ENCODE measurements at regions not wholly inside any gene's neighbourhood (a gene's known extent, or its start where the extent isn't known, plus 50 kb on each side); places are given as distances from the start of the nearest gene placed in this dataset.
"Not testable (repeated sequence)": the region's sequence is repeated elsewhere in the genome, so short reads cannot be mapped to it uniquely, and the experiment has no call there.

DNA sequence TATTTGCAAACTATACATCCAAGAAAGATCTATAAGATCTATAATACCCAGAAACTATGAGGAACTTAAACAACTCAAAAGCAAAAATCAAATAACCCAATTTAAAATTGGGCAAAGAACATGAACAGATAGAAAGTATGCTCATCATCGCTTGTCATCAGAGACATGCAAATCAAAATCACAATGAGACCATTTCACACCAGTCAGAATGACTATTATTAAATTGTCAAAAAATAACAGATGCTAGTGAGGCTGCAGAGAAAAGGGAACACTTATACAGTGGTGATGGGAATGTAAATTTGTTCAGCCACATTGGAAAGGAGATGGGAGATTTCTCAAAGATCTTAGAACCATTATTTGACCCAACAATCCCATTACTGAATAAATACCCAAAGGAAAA is 1451.7 kb upstream of the ADGRL3 start:
- no peak for DNase-seq

DNA sequence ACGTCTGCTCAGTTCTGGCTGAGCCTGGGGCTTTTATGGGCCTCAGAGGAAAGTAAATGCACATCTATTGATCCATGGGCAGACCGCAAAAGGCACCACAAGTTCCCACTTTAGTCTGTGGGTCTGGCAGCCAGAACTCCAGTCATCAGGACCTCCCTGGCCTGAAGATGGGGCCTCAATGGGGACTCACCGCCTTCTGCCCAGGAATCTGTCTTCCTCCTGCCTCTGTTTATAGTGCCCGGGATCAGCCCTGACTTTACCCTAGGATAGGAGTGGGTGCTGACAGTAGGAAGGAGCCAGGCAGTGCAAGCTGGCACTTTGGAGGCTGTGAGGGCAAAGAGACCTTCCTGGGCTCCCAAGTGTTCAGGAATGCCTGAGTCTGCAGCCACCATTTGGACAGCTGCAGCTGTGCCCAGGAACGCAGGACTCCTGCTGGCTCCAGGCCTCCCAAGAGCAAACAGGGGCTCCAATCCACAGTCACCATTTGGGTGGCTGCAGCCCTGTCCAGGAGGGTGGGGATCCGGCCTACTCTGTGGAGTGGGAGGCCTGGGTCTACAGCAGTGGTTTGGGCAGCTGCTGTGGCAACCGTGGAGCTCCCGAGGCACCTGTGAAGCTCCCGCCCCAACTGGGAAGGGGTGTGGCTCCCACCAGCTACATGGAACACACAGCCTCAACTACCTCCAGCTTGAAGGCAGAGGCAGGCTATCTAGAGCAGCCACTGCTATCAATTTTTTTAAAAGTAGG is 1440.9 kb upstream of the ADGRL3 start:
- DNase-seq = no peak

DNA sequence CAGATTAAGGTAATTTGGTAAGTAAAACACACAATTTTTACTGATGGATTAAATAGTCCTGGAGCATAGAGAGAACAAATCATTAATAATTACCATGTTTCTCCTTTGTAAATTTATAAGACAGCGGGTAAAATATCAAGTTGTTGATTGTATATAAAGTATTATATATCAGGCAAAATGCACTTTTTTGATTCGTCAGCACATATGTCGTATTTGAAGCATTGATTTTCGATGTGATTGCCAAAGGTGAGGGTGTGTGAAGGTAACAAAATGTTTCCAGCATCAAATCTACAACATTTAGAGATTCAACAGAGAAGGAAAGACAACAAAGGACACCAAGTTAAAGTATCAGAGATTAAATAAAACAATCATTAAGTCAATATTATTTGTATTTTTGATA is 1437.8 kb upstream of the ADGRL3 start:
- DNase-seq = no peak

- no peak for DNase-seq
Measured at GRCh38 chr4:59770601-59771264, 1429.4 kb upstream of the ADGRL3 start.

DNA sequence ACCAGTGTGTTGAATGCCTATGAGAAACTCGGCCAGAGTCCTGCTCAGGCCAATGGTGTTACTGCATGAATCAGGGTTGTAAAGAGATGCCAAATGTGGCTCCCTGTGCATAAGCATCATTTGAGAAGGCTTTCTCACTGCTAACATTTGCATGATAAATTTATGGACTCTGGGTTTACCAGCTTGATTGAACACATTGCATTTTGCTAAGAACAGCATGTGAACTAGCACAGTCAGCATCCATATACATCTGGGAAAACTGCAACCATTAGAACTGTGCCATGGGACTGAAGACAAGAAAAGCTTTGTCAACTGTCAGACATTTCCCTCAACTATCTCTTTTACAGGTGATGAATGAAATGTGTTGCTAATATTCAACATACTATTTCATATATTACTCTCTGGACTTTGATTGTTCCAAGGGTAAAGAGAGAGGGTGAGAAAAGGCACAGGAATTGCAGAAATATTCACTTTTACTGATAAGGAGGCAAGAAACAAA is 1427.4 kb upstream of the ADGRL3 start:
- no peak for DNase-seq

- DNase-seq = not testable (repeated sequence)
Measured at GRCh38 chr4:59780271-59780670, 1419.9 kb upstream of the ADGRL3 start.

DNA sequence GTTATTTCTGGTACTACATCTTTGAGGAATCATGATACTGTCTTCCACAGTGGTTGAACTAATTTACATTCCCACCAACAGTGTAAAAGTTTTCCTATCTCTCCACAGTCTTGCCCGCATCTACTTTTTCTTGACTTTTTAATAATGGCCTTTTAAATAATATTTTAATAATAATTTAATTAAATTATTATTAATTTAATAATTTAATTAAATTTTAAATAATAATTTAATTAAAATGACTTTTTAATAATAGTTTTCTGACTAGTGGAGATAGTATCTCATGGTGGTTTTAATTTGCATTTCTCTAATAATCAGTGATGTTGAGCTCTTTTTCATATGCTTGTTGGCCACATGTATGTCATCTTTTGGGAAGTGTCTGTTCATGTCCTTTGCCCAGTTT is 1395.0 kb upstream of the ADGRL3 start:
- no peak for DNase-seq

- DNase-seq = peak; percentile 20
Measured at GRCh38 chr4:59814402-59815010, 1385.6 kb upstream of the ADGRL3 start.

- no peak for DNase-seq
Measured at GRCh38 chr4:59818656-59819055, 1381.5 kb upstream of the ADGRL3 start.

- no peak for DNase-seq
Measured at GRCh38 chr4:59823311-59823710, 1376.8 kb upstream of the ADGRL3 start.

DNA sequence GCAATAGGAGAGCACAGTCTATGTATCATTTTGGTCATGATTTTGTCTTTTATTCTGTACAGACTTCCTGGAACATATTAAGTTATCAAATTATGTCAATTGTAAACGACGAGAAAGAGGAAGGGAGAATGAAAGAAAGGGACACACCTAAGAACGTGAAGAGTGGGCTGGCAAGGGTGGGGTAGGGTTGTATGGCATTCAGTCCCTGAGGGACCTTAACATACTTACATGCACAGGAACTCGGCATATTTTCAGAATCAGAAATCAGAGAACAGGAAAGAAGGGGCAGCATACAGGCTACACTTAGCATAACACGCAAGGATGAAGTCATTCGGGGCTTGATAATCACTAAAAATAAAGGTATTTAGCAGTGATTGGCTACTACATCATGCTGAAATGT is 1375.0 kb upstream of the ADGRL3 start:
- no peak for DNase-seq

DNA sequence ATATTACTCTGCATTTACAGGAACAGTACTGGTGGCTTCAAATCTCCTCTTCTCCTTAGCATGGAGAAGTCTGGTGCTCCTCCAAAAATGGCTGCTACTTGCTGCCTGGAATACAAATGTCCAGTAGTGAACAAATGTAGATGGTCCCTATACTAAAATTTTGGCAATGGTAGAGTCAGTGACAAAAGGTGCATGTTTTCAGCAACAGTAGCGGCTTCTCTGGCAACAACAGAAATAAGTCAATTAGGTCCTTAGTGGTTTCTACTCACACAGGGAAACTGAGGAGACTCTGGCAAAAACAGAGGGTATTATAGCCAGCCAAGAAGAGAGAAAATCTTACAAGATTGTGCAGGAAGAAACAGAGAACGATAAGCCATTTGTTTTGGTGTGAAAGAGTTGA is 1368.4 kb upstream of the ADGRL3 start:
- DNase-seq = no peak

- no peak for DNase-seq
Measured at GRCh38 chr4:59834943-59835342, 1365.2 kb upstream of the ADGRL3 start.

GRCh38 chr4:59837751-59838150 is 1362.4 kb upstream of the ADGRL3 start:
- no peak for DNase-seq

DNA sequence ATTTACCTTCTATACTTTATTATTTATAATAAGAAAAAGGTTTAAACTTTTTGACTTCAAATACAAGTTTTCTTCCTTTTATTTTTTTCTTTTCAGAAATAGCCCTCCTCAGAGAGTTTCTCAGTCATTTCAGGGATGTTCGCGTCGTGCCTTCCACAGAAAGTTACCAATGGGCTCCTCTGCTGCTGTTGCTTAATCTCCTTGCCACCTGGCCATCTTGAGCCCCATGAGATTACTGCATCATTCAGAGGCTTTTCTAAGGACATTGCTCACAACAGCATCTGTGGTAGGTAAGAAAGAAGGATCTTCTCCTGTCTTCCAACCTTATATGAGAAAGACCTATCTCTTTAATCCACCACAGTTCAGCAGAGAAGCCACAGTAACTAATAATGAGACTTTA is 1361.9 kb upstream of the ADGRL3 start:
- DNase-seq = no peak

DNA sequence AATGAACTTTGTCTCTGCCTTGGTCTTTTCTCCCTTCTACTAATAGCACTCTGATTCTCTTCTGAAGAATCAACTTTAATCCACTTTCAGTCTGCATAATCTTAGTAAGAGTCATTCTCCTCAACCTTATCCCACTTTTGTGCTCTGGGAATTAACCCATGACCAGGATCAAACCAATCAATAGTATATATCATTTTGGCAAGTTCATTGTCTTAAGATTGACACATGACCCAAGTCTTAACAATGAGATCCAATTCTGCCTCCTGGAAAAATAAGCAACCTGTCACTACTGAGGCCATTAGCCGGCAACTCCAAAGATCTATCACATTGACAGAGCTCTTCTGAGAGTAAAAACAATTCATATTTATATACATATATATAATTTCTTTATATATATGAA is 1358.4 kb upstream of the ADGRL3 start:
- no peak for DNase-seq

- DNase-seq = no peak
Measured at GRCh38 chr4:59848457-59848856, 1351.7 kb upstream of the ADGRL3 start.

- no peak for DNase-seq
Measured at GRCh38 chr4:59855630-59856352, 1344.3 kb upstream of the ADGRL3 start.

GRCh38 chr4:59869056-59869455 is 1331.1 kb upstream of the ADGRL3 start:
- no peak for DNase-seq

- DNase-seq = no peak
Measured at GRCh38 chr4:59869559-59869958, 1330.6 kb upstream of the ADGRL3 start.

DNA sequence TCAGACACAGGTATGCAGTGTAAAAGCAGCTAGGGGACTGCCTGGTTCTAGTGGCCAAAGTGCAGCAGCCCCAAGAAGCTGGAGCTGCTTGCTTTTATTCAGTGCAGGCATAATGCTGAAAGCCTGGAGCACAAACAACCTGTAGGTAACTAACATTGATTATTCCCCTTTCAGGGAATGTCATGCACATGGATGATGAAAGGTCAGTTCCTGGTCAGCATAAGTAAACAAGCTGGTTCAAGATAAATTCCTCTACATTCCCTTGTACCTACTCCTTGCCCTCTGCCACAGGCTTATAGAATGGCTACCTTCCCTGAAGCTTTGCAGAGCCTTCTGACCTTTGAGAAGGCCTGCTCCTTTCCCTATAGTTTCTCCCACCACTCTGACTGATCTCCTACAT is 1318.5 kb upstream of the ADGRL3 start:
- no peak for DNase-seq

DNA sequence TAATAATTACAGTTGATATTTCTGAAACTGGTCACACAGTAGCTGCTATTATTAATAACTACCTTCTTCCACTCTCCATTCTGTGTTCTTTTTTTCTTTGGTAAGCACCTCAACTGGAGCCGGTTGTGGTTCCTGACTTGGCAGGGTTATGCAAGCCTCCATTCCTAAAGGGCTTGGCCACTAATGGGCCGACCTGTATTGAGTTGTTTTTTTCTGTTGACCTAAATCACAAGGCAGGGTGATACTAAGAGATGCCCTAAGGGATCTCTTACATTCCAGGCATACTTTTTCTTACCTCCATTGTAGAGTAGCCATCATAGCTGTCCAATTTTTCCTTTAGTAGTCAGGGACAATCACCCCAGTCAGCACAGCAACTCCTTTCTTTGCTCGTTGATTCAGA is 1295.8 kb upstream of the ADGRL3 start:
- no peak for DNase-seq

DNA sequence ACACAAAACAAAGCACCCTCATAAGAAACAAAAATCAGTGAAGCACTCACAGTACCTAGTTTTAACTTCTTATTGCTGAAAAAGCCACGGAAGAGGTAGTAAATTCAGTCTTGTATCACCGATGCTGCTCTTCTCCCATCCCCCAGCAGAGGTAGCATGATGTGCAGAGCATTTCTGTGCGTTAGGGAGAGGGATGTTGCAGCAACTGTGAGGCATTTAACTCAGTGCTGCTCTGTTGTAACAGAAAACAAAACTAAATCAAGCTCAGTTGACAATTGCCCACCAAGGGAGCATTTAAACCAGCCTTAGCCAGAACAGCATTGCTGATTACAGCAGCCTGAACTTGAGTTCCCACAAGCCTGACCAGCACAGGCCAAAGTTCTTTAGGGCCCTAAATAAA is 1279.7 kb upstream of the ADGRL3 start:
- DNase-seq = no peak

DNA sequence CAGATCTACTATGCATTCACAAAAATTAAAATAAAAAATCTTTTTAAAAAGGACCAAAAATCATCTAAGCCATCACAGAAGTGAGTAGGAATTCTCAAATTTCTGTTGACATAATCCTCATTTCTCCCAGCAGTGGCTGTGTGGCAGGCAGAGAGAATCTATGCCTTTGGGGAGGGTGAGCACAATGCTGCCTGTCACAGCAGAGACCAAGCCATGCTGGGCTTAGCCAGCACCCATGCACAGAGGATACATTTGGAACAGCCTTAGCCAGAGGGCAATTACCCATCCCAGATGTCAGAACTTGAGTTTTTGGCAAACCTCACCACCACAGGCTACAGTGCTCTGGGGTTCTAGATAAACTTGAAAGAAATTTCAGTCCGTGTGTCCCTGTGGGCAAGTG is 1274.8 kb upstream of the ADGRL3 start:
- no peak for DNase-seq
